ENCODE measurements at regions not wholly inside any gene's neighbourhood (a gene's known extent, or its start where the extent isn't known, plus 50 kb on each side); places are given as distances from the start of the nearest gene placed in this dataset.
A peak's percentile ranks its signal among the peaks of the same experiment; 100 is the strongest.

DNA sequence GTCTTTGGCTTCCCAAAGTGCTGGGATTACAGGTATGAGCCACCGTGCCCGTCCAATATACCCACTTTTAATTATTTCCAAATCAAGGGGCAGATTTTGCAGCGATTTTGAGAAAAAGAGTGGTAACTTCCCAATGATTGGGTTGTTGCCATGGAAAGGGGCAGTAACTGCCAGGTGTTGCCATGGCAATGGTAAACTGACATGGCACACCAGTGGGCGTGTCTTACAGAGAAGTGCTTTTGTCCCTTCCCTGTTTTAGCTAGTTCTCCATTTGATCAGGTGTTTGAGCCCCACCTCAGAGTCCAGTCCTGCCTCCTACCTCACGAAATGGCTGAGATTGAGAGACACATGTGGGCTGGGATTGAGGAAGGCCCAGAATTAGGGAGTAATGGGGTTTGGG, 86.3 kb upstream of the IER5L start:
- H3K4me3 ChIP-seq: no peak overlapping the region
- 80 to 100% (median 81%) methylated on average over 1 to 4 of the region's 5 CpGs; no CpG with 5 or more reads in 7 of the 10 experiments for WGBS, 10 experiments
- peaks cover 0 to 3% of the 10 kb centered on the region in 2 donors for H3K4me1 ChIP-seq (replicated peaks in 1 of 2)
- ATAC-seq (replicated peaks in 6 of 8): no peak
- in situ Hi-C loops (cut with MboI; ENCODE audit: low pct_unique_long_range_greater_than_20kb in 2 of 9, low sequenced_read_pairs in 9 of 9, unreplicated experiment in 9 of 9): no loop called here
- H3K27ac ChIP-seq: no peak overlapping the region

GRCh38 chr9:129263836-129264235, 85.8 kb upstream of the IER5L start:
- in situ Hi-C loops (cut with MboI; ENCODE audit: low pct_unique_long_range_greater_than_20kb in 2 of 9, low sequenced_read_pairs in 9 of 9, unreplicated experiment in 9 of 9): no loop called here
- Histone ChIP-seq H3K27ac (no peak overlapping the region), H3K4me1 (replicated peaks in 1 of 2) (peaks cover 5% of the 10 kb centered on the region in 2 donors), H3K4me3 (no peak overlapping the region)
- no peak for ATAC-seq (replicated peaks in 6 of 8)
- 0 to 100% (median 91%) methylated on average over 1 to 4 of the region's 8 CpGs; no CpG with 5 or more reads in 3 of the 10 experiments for WGBS, 10 experiments

GRCh38 chr9:129262261-129262660, 84.2 kb upstream of the IER5L start:
- WGBS, 10 experiments: 71 to 100% (median 89%) methylated on average over 1 to 7 of the region's 9 CpGs; no CpG with 5 or more reads in 3 of the 10 experiments
- H3K27ac ChIP-seq: no peak overlapping the region
- in situ Hi-C loops (cut with MboI; ENCODE audit: low pct_unique_long_range_greater_than_20kb in 2 of 9, low sequenced_read_pairs in 9 of 9, unreplicated experiment in 9 of 9): no loop called here
- no peak overlapping the region for H3K4me3 ChIP-seq
- no peak for ATAC-seq (replicated peaks in 6 of 8)
- H3K4me1 ChIP-seq (replicated peaks in 1 of 2): peaks cover 8 to 10% of the 10 kb centered on the region in 2 donors

- Histone ChIP-seq H3K27ac (no peak overlapping the region), H3K4me1 (replicated peaks in 1 of 2) (peaks cover 9 to 11% of the 10 kb centered on the region in 2 donors), H3K4me3 (no peak overlapping the region)
- no peak for ATAC-seq (replicated peaks in 6 of 8)
- in situ Hi-C loops (cut with MboI; ENCODE audit: low pct_unique_long_range_greater_than_20kb in 2 of 9, low sequenced_read_pairs in 9 of 9, unreplicated experiment in 9 of 9): no loop called here
- WGBS, 10 experiments: 57 to 100% (median 82%) methylated on average over 1 to 7 of the region's 7 CpGs
These were observed 81.3 kb upstream of the IER5L start for GRCh38 chr9:129259375-129259774.

DNA sequence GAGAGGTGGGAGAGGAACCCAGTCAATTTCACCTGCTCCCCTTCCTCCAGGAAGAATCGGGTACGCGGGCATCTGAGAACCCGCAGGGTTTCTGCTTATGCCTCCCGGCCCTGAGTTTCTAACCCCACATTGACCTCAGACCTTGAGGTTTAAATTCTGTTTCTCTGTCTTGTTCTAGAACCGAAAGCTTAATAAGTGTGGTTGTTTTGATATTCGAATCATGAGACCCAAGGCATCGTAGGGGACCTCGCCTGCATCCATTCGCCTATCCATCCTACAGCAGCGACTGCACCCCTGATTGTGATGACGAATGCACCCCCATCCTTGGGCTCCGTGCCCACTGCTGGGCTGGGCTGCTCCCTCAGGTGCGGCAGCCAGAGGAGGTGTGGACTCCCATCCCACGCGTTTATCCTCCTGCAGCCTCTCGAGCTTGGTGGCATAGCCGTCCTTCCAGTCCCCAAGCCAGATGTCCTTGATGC, 80.8 kb upstream of the IER5L start:
- Histone ChIP-seq H3K4me3 (peak overlapping the region in 1 of 5 donors; percentile 4), H3K27ac (peak overlapping the region; percentile 0 to 25), H3K4me1 (replicated peaks in 1 of 2) (peaks cover 14 to 16% of the 10 kb centered on the region in 2 donors)
- in situ Hi-C loops (cut with MboI; ENCODE audit: low pct_unique_long_range_greater_than_20kb in 2 of 9, low sequenced_read_pairs in 9 of 9, unreplicated experiment in 9 of 9): no loop called here
- ATAC-seq (replicated peaks in 6 of 8): no peak
- 0 to 92% (median 59%) methylated on average over 2 to 11 of the region's 18 CpGs; no CpG with 5 or more reads in 4 of the 10 experiments for WGBS, 10 experiments

GRCh38 chr9:129258124-129258822, 80.2 kb upstream of the IER5L start:
- H3K4me3 ChIP-seq: peak overlapping the region in 2 of 5 donors; percentile 10 to 11
- in situ Hi-C loops (cut with MboI; ENCODE audit: low pct_unique_long_range_greater_than_20kb in 2 of 9, low sequenced_read_pairs in 9 of 9, unreplicated experiment in 9 of 9): no loop called here
- WGBS, 10 experiments: 18 to 60% (median 23%) methylated on average over 2 to 4 of the region's 62 CpGs; no CpG with 5 or more reads in 6 of the 10 experiments
- peak; percentile 92 to 99 (median 94) for ATAC-seq (replicated peaks in 6 of 8)
- peak overlapping the region; percentile 0 to 25 for H3K27ac ChIP-seq
- peaks cover 20 to 22% of the 10 kb centered on the region in 2 donors for H3K4me1 ChIP-seq (replicated peaks in 1 of 2)

DNA sequence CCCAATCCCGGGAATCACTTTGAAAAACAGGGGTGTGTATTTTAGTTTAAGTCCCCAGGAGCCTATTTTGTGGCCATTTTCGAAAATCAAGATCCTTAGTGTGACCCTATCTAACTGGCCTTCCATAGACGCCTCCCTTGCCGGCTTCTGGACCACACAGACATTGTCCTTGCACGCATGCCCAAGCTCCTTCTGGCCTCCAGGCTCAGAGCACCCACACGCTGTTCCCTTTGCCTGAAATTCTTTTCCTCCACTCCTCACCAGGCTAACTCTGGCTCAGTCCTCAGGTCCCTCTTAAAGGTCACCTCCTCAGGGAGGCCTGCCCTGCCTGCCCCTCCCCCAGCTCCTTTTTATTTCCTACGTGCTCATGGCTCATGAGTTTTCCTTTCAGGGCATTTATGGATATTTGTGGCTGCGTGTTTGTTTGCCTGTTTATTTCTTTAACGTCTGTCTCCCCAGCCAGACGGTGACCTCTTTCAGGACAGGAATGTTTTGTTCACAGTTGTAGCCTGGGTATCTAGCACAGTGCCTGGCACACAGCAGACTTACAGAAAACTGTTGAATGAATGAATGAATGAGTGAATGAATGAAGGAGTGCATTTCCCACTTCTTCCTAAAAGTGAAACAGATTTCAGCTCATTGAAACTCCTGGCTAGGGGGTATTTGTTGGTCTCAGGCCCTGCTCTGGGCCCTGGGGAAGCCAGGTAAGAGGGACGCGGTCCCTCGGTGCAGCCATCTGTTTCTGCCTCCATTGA, 79.1 kb upstream of the IER5L start:
- peaks cover 20 to 29% of the 10 kb centered on the region in 2 donors for H3K4me1 ChIP-seq (replicated peaks in 1 of 2)
- in situ Hi-C loops (cut with MboI; ENCODE audit: low pct_unique_long_range_greater_than_20kb in 2 of 9, low sequenced_read_pairs in 9 of 9, unreplicated experiment in 9 of 9): no loop called here
- ATAC-seq (replicated peaks in 6 of 8): no peak
- H3K27ac ChIP-seq: no peak overlapping the region
- 40 to 100% (median 80%) methylated on average over 1 to 10 of the region's 13 CpGs for WGBS, 10 experiments
- H3K4me3 ChIP-seq: no peak overlapping the region

- no peak for ATAC-seq (replicated peaks in 6 of 8)
- Histone ChIP-seq H3K27ac (peak overlapping the region in 1 of 2 donors; percentile 82), H3K4me3 (no peak overlapping the region), H3K4me1 (replicated peaks in 1 of 2) (peaks cover 20 to 29% of the 10 kb centered on the region in 2 donors)
- in situ Hi-C loops (cut with MboI; ENCODE audit: low pct_unique_long_range_greater_than_20kb in 2 of 9, low sequenced_read_pairs in 9 of 9, unreplicated experiment in 9 of 9): no loop called here
- WGBS, 10 experiments: 65 to 100% (median 95%) methylated on average over 1 to 9 of the region's 9 CpGs; no CpG with 5 or more reads in 3 of the 10 experiments
These were observed 76.7 kb upstream of the IER5L start for GRCh38 chr9:129254566-129255287.

GRCh38 chr9:129253803-129254381, 75.8 kb upstream of the IER5L start:
- in situ Hi-C loops (cut with MboI; ENCODE audit: low pct_unique_long_range_greater_than_20kb in 2 of 9, low sequenced_read_pairs in 9 of 9, unreplicated experiment in 9 of 9): no loop called here
- peaks cover 16 to 25% of the 10 kb centered on the region in 2 donors for H3K4me1 ChIP-seq (replicated peaks in 1 of 2)
- 13 to 100% (median 53%) methylated on average over 1 to 13 of the region's 23 CpGs; no CpG with 5 or more reads in 3 of the 10 experiments for WGBS, 10 experiments
- ATAC-seq (replicated peaks in 6 of 8): peak in 5 of 8 experiments; percentile 42 to 57 (median 47)
- H3K27ac ChIP-seq: peak overlapping the region; percentile 27 to 82
- no peak overlapping the region for H3K4me3 ChIP-seq

DNA sequence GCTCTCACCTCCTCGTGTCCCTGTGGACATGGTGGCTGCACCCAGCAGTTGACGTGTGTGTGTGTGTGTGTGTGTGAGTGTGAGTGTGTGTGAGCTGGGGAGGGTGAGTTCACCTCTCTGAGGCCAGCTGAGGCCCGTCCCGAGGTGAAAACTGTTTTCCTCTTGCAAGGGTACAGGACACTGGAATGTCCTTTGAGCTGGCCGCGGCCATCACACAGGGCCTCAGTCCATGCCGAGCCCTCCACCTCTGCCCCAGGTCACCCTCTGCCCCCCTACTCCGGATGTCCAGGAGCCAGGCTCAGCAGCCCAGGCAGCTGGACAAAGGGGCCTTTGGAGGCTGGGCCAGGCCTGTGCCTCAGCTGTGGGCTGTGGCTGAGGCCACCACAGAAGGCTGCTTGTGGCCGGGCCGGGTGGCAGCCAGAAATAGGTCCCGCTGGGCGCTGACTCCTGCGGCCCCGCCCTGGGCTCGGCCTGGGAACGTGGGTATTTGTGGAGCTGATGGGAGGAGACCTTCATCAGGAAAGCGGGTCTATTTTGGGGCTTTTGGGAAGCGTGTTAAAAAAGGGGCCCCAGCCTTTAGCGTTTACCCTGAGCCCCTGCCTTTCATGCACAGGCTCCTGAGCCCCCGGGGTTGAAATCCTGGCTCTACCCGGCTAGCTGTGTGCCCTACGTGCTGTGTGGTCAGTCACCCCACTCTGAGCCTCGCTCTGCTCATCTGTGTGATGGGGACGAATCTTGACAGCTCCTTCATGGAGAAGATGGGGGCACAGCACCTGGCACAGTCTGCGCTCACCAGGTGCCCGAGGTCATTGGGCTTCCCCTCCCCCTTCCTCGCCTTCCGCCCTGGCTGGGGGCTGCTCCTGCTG, 75.1 kb upstream of the IER5L start:
- H3K4me1 ChIP-seq (replicated peaks in 1 of 2): peaks cover 12 to 21% of the 10 kb centered on the region in 2 donors
- ATAC-seq (replicated peaks in 6 of 8): peak in 5 of 8 experiments; percentile 15 to 42 (median 25)
- in situ Hi-C loops (cut with MboI; ENCODE audit: low pct_unique_long_range_greater_than_20kb in 2 of 9, low sequenced_read_pairs in 9 of 9, unreplicated experiment in 9 of 9): no loop called here

DNA sequence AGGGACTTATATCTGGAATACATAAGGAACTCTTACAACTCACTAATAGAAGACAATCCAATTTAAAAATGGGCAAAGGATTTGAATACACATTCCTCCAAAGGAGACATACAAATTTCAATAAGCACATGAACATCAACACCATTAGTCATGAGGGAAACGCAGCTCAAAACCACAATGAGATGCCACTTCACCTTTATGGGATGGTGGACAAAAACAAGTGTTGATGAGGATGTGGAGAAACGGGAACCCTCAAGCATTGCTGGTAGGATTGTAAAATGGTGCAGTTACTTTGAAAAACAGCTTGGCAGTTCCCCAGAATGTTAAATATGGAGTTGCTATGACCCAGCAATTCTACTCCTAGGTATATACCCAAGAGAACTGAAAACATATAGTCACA, 72.7 kb upstream of the IER5L start:
- peaks cover 15 to 27% of the 10 kb centered on the region in 2 donors for H3K4me1 ChIP-seq (replicated peaks in 1 of 2)
- H3K4me3 ChIP-seq: no peak overlapping the region
- 15 to 89% (median 71%) methylated on average over 1 to 2 of the region's 2 CpGs; no CpG with 5 or more reads in 2 of the 10 experiments for WGBS, 10 experiments
- in situ Hi-C loops (cut with MboI; ENCODE audit: low pct_unique_long_range_greater_than_20kb in 2 of 9, low sequenced_read_pairs in 9 of 9, unreplicated experiment in 9 of 9): no loop called here
- no peak for ATAC-seq (replicated peaks in 6 of 8)
- H3K27ac ChIP-seq: no peak overlapping the region

More for the DNA sequence above, 75.1 kb upstream of the IER5L start:
- H3K27ac ChIP-seq: peak overlapping the region; percentile 27 to 82
- H3K4me3 ChIP-seq: no peak overlapping the region
- 32 to 96% (median 80%) methylated on average over 1 to 9 of the region's 28 CpGs; no CpG with 5 or more reads in 3 of the 10 experiments for WGBS, 10 experiments

Data from motor neuron (in vitro differentiated cells).